Ishikawa (cell line): ENCODE measurements at regions not wholly inside any gene's neighbourhood (a gene's known extent, or its start where the extent isn't known, plus 50 kb on each side); places are given as distances from the start of the nearest gene placed in this dataset.

Source experiments
- EP300 ChIP-seq: IDR thresholded peaks from 2 replicates; pipeline ENCODE4 v1.6.1; 2012; ENCODE audit warnings: borderline replicate concordance
- FOXM1 ChIP-seq: IDR thresholded peaks from 2 replicates; pipeline ENCODE4 v1.6.1; 2012; ENCODE audit warnings: low read depth, borderline replicate concordance
- RAD21 ChIP-seq: IDR thresholded peaks from 2 replicates; pipeline ENCODE4 v1.6.1; 2012; ENCODE audit warnings: low read depth
- TAF1 ChIP-seq: IDR thresholded peaks from 2 replicates; pipeline ENCODE4 v1.6.1; 2012; ENCODE audit warnings: low read depth, mild to moderate bottlenecking
- TCF12 ChIP-seq: IDR thresholded peaks from 2 replicates; pipeline ENCODE4 v1.6.1; 2012; ENCODE audit warnings: low read depth
- YY1 ChIP-seq: IDR thresholded peaks from 2 replicates; pipeline ENCODE4 v1.6.1; 2012; ENCODE audit warnings: low read depth
- ZBTB7A ChIP-seq: IDR thresholded peaks from 2 replicates; pipeline ENCODE4 v1.6.1; 2012; ENCODE audit warnings: low read depth
- TF ChIP-seq, protein P1 (sequence below): IDR thresholded peaks from 2 replicates; pipeline ENCODE4 v1.6.1; 2012; ENCODE audit warnings: low read depth, mild to moderate bottlenecking

DNA sequence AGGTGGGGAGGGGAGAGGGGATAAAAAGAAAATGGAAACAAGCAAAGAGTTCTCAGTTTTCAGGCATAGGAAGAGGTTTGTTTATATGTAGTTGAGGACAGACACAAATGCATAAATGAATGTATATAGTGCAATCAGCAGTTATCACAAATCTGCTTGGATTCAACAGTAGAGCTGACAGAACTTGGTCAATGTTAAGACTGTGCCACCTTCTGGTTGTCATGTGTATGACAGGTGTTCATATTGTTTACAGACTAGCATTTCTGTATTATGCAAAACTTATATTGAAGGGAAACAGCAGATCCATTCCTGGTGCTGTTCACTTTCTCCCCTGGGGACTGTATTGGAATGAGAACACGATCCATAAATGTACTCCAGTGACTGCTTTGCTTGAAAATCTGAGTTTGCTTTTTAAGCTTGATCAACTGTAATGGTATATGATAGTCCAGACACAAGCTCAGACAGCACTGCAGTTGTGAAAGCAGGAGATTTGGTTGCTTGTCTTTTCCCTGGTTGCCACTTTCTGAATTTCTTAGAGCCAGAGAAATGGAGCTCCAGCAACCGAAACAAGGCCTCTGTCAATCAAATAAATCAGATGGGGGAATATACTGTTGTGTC, 319.5 kb upstream of the OBI1 start:
- TF ChIP-seq TAF1: no peak
- TF ChIP-seq RAD21: peak; percentile 70
- no peak for TF ChIP-seq EP300
- TF ChIP-seq FOXM1: no peak
- TF ChIP-seq ZBTB7A: no peak
- no peak for TF ChIP-seq YY1
- TF ChIP-seq, protein P1, sequence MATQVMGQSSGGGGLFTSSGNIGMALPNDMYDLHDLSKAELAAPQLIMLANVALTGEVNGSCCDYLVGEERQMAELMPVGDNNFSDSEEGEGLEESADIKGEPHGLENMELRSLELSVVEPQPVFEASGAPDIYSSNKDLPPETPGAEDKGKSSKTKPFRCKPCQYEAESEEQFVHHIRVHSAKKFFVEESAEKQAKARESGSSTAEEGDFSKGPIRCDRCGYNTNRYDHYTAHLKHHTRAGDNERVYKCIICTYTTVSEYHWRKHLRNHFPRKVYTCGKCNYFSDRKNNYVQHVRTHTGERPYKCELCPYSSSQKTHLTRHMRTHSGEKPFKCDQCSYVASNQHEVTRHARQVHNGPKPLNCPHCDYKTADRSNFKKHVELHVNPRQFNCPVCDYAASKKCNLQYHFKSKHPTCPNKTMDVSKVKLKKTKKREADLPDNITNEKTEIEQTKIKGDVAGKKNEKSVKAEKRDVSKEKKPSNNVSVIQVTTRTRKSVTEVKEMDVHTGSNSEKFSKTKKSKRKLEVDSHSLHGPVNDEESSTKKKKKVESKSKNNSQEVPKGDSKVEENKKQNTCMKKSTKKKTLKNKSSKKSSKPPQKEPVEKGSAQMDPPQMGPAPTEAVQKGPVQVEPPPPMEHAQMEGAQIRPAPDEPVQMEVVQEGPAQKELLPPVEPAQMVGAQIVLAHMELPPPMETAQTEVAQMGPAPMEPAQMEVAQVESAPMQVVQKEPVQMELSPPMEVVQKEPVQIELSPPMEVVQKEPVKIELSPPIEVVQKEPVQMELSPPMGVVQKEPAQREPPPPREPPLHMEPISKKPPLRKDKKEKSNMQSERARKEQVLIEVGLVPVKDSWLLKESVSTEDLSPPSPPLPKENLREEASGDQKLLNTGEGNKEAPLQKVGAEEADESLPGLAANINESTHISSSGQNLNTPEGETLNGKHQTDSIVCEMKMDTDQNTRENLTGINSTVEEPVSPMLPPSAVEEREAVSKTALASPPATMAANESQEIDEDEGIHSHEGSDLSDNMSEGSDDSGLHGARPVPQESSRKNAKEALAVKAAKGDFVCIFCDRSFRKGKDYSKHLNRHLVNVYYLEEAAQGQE: no peak
- TF ChIP-seq TCF12: no peak
